CD4-positive, alpha-beta T cell treated with Interleukin-6 at 100 ng/mL for 8 hours (primary cell): ENCODE measurements at regions not wholly inside any gene's neighbourhood (a gene's known extent, or its start where the extent isn't known, plus 50 kb on each side); places are given as distances from the start of the nearest gene placed in this dataset.

Experiments used
- DNase-seq: peaks from one replicate; pipeline ENCODE4 v3.0.0-alpha.2; 2020; ENCODE audit warnings: mixed read lengths, low spot score

GRCh38 chr2:173647681-173648311 is 293.1 kb downstream of the CDCA7 start:
- DNase-seq, result no peak

- DNase-seq, result no peak
Measured at GRCh38 chr2:173648816-173649215, 294.1 kb downstream of the CDCA7 start.

- DNase-seq, result no peak
Measured at GRCh38 chr2:173649527-173650219, 295.0 kb downstream of the CDCA7 start.

GRCh38 chr2:173651891-173652290 is 297.2 kb downstream of the CDCA7 start:
- DNase-seq, result no peak

GRCh38 chr2:173652311-173652710 is 297.6 kb downstream of the CDCA7 start:
- no peak for DNase-seq

- no peak for DNase-seq
Measured at GRCh38 chr2:173652767-173653431, 298.2 kb downstream of the CDCA7 start.

- no peak for DNase-seq
Measured at GRCh38 chr2:173653432-173653805, 298.7 kb downstream of the CDCA7 start.

- DNase-seq, result no peak
Measured at GRCh38 chr2:173654161-173654895, 299.7 kb downstream of the CDCA7 start.

- no peak for DNase-seq
Measured at GRCh38 chr2:173654896-173655265, 300.2 kb downstream of the CDCA7 start.

GRCh38 chr2:173656086-173656485 is 301.4 kb downstream of the CDCA7 start:
- DNase-seq, result no peak

GRCh38 chr2:173657996-173658717 is 303.5 kb downstream of the CDCA7 start:
- no peak for DNase-seq

GRCh38 chr2:173658946-173659371 is 304.3 kb downstream of the CDCA7 start:
- no peak for DNase-seq

- no peak for DNase-seq
Measured at GRCh38 chr2:173659509-173659908, 304.8 kb downstream of the CDCA7 start.

GRCh38 chr2:173661586-173661985 is 303.6 kb downstream of the SP3 start:
- DNase-seq, result no peak

- no peak for DNase-seq
Measured at GRCh38 chr2:173663353-173663752, 301.8 kb downstream of the SP3 start.

GRCh38 chr2:173663835-173664512 is 301.2 kb downstream of the SP3 start:
- DNase-seq, result no peak

- DNase-seq, result no peak
Measured at GRCh38 chr2:173664513-173664910, 300.7 kb downstream of the SP3 start.

GRCh38 chr2:173666171-173666888 is 298.8 kb downstream of the SP3 start:
- DNase-seq, result no peak

- DNase-seq, result no peak
Measured at GRCh38 chr2:173667014-173667413, 298.2 kb downstream of the SP3 start.

- DNase-seq, result no peak
Measured at GRCh38 chr2:173667415-173667814, 297.8 kb downstream of the SP3 start.
